GM20431 (cell line): ENCODE measurements at regions not wholly inside any gene's neighbourhood (a gene's known extent, or its start where the extent isn't known, plus 50 kb on each side); places are given as distances from the start of the nearest gene placed in this dataset.
"Not testable (repeated sequence)": the region's sequence is repeated elsewhere in the genome, so short reads cannot be mapped to it uniquely, and the experiment has no call there.

Source experiments
- in situ Hi-C: fragments of 300-500 bp; cut with MseI, MboI; formaldehyde crosslinking; loops from one replicate; pipeline ENCODE4 v1.15.0; 2020; ENCODE audit warnings: low sequenced_read_pairs; ENCODE audit not compliant: unreplicated experiment

- in situ Hi-C loops, result no loop called here
Measured at GRCh38 chr4:114226968-114227760, 247.7 kb upstream of the ARSJ start.

- in situ Hi-C loops, result no loop called here
Measured at GRCh38 chr4:114229706-114230105, 250.3 kb upstream of the ARSJ start.

DNA sequence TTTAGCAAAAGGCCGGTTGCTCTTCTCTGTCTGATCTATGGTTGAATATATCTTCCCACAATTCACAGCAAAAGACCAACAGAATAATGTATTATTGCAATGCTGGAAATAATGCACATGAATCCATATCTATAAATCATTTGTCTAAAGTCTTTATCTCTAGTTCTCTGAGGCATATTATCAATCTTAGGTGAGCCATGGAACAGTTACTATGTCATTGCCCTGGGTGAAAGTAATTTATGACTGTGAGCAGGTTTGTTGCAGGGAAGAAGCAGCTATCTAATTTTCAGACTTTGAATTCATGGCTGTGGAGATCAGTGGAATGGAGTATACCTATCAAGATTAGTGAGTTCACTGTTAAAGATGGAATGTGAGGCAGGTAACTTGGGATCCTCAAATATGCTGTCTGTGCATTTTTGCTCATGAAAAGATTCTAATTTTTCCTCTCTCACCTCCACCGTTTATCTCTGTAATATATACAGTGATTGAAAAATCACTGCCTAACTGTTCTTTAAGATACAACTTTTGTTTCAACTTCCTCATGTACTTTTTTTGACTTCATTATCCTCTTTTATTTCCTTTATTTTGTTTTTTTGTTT is 256.8 kb upstream of the ARSJ start:
- in situ Hi-C loops, result no loop called here

DNA sequence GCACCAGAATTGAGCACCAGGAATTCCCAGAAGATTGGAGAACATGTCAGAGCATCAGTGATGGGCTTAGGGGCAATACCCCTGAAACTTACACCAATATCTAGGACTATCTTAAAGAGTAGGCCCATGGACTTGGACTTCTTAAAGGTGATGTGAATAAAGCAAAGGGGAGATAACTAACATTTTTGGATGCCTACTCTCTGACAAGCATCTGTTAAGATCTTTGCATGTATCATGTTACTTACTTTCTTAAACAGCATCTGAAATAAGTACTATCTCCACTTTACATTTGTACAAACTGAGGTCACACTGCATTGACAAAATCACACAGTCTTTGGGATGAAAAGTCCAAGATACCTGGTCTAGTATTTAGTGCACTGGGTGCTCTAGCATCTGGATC is 258.6 kb upstream of the ARSJ start:
- in situ Hi-C loops, result no loop called here

DNA sequence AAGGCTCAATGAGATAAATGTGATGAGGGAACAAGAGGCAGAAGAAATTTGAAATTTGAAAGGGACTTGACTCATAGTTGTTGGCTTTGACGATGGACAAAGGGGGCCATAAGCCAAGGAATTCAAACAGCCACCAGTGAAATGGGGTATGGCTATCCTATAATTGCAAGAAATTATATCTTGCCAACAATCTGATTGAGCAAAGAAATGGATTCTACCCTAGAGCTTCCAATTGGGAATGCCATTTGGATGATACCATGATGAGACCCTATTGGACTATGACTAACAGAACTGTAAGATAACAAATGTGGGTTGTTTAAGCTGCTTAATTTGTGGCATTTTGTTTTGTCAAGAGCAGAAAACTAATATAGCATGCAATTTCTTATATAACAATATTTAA is 270.1 kb upstream of the ARSJ start:
- in situ Hi-C loops, result no loop called here

DNA sequence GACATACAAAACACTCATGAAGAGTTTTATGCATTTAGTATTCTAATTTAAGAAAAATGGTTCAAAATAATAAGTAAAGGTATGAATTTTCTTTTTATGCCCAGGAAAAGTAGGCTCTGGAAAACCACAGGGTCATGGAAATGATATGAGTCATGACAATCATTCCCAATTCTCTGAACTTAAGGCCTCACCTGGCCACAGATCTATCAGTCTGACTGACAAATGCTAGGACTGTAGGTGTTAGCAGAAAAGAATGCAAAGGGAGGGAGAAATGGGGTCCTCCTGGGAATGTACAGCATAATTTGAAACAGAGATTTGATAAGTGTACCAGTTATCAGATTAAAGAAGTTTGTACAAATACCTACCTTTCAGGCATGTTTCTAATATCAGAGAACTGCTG is 270.5 kb upstream of the ARSJ start:
- in situ Hi-C loops, result no loop called here

GRCh38 chr4:114250439-114250891 is 271.0 kb upstream of the ARSJ start:
- in situ Hi-C loops, result no loop called here

DNA sequence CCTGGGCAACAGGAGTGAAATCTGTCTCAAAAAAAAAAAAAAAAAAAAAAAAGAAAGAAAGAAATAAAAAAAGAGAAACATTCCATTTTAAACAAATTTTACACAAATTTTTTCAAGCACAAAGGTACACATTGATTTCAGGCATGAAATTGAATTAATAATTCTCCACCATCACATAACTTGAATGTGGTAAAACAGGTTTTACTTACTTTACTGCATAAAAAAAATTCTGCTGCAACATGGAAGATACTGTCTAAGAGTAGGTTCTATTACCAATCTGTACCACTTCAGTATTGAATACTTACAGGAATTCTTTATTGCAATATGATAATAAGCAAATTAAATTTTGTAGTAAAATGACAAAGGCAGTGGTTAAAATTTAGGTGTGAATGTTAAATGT is 271.6 kb upstream of the ARSJ start:
- in situ Hi-C loops, result no loop called here

DNA sequence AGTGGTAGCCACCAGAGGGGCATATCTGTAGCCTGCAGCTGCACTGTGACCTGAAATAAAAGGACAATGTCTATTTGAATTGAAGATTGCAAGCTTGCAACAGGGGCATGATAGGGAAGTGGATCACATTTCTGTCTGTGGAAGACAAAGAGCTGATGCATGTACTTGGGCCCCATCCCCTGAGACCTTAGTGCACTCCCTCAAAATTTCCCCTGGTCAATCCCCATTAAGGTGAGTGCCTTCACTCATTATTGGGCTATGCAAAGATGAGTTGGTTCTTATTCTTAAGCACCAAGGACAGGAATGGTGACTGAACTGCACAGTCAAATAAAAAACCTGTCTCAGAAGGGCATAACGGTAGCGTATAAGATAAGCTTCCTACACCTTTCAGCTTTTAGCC is 273.1 kb upstream of the ARSJ start:
- in situ Hi-C loops, result no loop called here

- in situ Hi-C loops, result no loop called here
Measured at GRCh38 chr4:114257501-114257900, 278.1 kb upstream of the ARSJ start.

- in situ Hi-C loops, result not testable (repeated sequence)
Measured at GRCh38 chr4:114262421-114262820, 283.0 kb upstream of the ARSJ start.

GRCh38 chr4:114263233-114263632 is 283.8 kb upstream of the ARSJ start:
- in situ Hi-C loops, result no loop called here

DNA sequence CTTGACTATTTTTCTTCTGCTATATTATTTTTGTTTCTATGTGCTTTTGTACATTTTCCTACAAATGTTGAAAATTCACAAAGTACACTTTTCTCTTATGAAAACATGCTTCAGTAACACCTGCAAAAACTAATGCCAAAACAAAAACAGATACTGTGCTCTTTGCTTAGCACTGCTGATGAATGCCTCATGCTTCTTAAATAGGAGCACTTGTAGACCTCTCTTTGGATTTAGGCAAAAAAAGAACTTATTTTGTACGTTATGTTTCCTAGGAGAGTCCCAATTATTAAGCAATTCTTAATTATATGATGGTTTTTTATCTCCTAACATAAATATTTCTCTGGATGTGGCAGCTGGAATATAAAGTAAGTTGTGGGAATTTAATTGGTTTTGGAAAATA is 285.0 kb upstream of the ARSJ start:
- in situ Hi-C loops, result no loop called here

DNA sequence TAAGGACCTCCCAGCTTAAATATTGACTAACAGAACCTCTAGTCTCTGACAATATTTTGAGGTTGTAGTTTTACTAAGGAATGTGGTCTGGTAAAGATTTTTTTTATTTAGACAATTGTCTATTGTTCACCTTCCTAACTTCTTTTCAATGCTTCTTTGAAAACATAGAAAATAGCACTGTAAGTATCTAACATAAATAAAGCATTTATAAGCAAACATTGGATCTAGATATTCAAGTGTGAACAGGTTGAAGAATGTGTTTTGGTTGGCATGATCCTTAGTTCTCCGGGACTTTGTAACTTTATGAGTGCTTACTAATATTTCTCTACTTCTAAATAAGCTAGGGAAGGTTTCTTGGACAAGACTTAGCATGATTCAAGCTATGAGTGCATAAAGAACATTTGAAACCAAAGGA is 285.4 kb upstream of the ARSJ start:
- in situ Hi-C loops, result no loop called here

DNA sequence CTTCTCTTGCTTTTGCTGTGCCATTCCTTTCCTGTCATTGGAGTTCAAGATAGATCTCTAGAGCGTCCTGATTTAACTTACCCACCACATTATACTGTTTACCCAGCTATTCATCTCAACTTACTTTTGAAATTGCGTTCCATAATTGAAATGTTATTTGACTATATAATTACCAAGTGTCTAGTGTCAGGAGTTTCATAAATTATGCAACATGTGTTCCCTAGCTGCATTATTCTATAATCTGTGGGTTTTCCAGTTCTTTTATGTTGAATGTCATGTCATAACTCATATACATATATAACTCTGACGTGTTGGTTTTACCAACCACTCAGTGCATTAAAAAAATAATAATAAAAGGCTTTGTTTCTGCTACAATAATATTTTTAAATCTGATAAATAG is 285.9 kb upstream of the ARSJ start:
- in situ Hi-C loops, result no loop called here

DNA sequence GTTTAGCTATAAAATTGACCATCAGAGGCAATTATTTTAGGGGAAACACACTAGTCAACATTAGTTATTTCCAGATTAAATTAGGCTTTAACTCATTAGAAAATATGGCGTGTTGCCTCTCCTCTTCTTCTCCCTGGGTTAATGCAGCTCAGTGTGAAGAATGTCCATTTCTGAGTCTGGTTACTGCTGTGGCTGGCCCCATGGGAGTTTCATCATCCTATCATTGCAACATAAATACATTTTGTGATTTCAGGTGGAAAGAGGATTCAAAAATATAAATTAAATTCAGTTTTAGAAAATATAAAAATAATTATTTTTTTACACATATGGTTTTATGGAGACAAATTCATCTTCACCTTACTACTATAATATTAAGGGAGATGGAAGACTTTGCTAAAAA is 288.5 kb upstream of the ARSJ start:
- in situ Hi-C loops, result no loop called here

GRCh38 chr4:114271031-114271430 is 291.6 kb upstream of the ARSJ start:
- in situ Hi-C loops, result no loop called here

DNA sequence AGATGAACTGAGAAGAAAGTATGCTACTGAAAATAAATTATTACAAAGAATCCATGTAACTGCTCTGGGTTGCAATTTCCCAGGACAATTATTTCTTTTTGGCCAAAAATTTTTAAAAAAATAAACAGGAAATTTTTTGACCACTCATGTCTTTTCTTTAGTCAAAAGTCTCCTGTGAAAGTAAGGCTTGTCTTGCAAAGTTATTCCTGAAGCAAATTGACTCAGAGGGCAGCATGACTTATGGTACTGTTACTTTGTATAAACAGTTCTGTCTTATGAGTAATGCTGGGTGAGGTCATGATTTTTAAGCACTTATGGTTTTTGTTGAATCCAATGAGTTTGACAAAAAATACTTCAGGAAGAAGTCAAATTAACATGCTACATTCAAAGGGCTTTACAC is 292.8 kb upstream of the ARSJ start:
- in situ Hi-C loops, result no loop called here

- in situ Hi-C loops, result no loop called here
Measured at GRCh38 chr4:114273238-114273637, 293.8 kb upstream of the ARSJ start.

- in situ Hi-C loops, result no loop called here
Measured at GRCh38 chr4:114277690-114278089, 298.2 kb upstream of the ARSJ start.

- in situ Hi-C loops, result no loop called here
Measured at GRCh38 chr4:114279066-114279465, 299.6 kb upstream of the ARSJ start.

DNA sequence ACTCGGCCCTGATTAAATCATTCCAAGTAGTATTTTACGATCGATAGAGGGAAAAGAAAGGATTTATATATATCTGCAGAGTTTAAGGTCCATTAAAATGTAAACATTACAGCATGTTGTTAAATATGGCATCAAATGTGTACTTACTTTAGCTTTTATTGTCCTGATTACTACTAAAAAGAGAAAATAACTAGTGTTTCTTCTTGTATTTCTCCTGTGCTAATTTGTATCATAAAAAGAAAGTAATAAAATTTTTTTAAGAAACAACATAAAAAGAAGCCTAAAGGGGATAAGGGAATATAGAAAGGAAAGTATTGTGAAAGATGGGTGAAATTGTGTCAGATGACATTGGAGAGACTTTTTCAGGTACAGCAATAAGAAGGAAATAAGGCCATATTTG is 300.3 kb upstream of the ARSJ start:
- in situ Hi-C loops, result no loop called here
